D721Med (cell line): ENCODE measurements at regions not wholly inside any gene's neighbourhood (a gene's known extent, or its start where the extent isn't known, plus 50 kb on each side); places are given as distances from the start of the nearest gene placed in this dataset.

Source experiments
- DNase-seq: peaks from one replicate; pipeline ENCODE4 v3.0.0; 2011; ENCODE audit warnings: low spot score; ENCODE audit not compliant: insufficient read length
- FAIRE-seq: peaks from 2 replicates; lab custom pipeline; 2011; peaks lifted over from hg19 to GRCh38; lab: Jason Lieb, UNC
- CTCF ChIP-seq: IDR thresholded peaks from 2 replicates; pipeline ENCODE4 v1.5.1; 2012; ENCODE audit warnings: mild to moderate bottlenecking, control low read depth; ENCODE audit not compliant: insufficient read depth; ENCODE audit errors: missing control alignments

- FAIRE-seq (no peak), DNase-seq (no peak)
- TF ChIP-seq CTCF = no peak
Observed at GRCh38 chr1:94596260-94596659, 54.7 kb upstream of the F3 start.

- FAIRE-seq = no peak
Observed at GRCh38 chr1:94595658-94596057, 54.1 kb upstream of the F3 start.

GRCh38 chr1:94593611-94594010 lies 52.1 kb upstream of the F3 start:
- FAIRE-seq = no peak
- TF ChIP-seq CTCF = no peak
- DNase-seq = no peak

More at GRCh38 chr1:94595658-94596057, 54.1 kb upstream of the F3 start:
- DNase-seq = no peak
- no peak for TF ChIP-seq CTCF

- DNase-seq (no peak), FAIRE-seq (no peak)
Observed at GRCh38 chr1:94592571-94592920, 51.0 kb upstream of the F3 start.

GRCh38 chr1:94591823-94592570 lies 50.4 kb upstream of the F3 start:
- no peak for TF ChIP-seq CTCF
- DNase-seq (no peak), FAIRE-seq (no peak)

More at GRCh38 chr1:94592571-94592920, 51.0 kb upstream of the F3 start:
- no peak for TF ChIP-seq CTCF
